HG03039 (cell line): ENCODE measurements at regions not wholly inside any gene's neighbourhood (a gene's known extent, or its start where the extent isn't known, plus 50 kb on each side); places are given as distances from the start of the nearest gene placed in this dataset.

Experiments
- ATAC-seq: cut with Tn5 transposase; IDR thresholded peaks from one replicate; pipeline ENCODE4 v1.9.1; 2021; ENCODE audit warnings: mild to moderate bottlenecking, moderate library complexity; ENCODE audit not compliant: unreplicated experiment

DNA sequence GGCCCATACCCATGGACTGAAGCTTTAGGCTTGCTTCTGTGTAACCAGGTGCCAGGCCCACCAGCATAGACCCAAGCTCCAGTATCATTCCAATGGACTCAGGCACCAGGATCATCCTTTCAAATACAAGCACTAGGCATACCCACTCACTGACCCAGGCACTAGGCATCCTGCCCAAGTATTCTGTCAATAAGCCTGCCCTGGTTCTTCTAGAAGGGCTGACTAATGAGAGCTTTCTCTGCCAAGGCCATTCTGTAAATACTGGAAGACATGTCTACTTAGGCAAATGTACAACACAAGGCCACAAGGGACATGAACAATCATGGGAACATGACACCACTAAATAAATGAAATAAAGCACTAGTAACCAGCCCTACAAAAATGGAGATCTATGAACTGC is 352.2 kb downstream of the FSCB start:
- no peak for ATAC-seq

GRCh38 chr14:44154446-44154845 is 352.6 kb downstream of the FSCB start:
- no peak for ATAC-seq

- no peak for ATAC-seq
These were observed 355.8 kb downstream of the FSCB start for GRCh38 chr14:44151130-44151820.

- no peak for ATAC-seq
These were observed 357.5 kb downstream of the FSCB start for GRCh38 chr14:44149597-44149996.

- no peak for ATAC-seq
These were observed 365.1 kb downstream of the FSCB start for GRCh38 chr14:44142006-44142405.

- ATAC-seq: no peak
These were observed 371.1 kb downstream of the FSCB start for GRCh38 chr14:44135972-44136371.

- no peak for ATAC-seq
These were observed 375.2 kb downstream of the FSCB start for GRCh38 chr14:44131861-44132260.

DNA sequence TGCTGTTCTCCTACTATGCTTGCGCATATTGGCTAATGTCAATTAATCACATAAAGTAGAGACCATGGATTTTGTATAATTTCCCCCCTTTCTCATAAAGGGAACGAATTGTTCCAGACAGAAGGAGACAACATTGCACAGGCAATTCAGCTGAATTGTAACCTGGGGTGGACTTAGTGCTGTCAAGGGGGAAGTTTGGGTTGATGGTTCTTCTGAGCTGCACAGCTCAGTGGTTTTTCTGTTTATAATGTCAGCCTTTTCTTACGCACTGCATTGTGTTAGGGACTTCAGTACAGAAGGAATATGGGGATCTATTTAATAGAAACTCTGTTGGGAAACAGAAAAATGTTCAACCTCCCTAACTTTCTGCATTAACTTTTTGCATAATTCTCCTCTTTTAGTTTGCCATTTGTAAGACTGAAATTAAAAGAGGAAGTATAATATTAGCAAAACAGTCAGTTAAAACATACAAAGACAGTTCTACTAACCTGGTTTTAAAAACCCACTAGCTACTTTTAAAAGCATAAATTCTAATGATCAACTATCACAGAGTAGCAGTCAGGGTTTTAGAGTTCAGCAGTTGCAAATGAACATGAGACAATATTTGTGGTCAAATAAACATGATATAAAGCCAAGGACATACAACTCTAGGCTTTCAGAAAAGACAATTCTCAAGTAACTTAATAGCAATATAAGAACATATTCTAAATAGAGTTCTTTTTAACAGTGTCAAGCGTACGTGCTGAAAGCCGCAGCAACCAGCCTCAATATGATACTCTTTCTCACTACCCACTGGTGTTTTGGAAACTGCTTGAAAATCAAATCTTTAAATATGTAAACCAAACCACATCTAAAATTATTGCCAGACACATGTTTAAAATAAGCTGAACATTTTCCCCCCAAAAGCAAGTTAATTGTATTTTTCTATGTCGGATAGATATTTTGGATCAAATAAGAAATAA is 393.0 kb downstream of the FSCB start:
- ATAC-seq: no peak

- ATAC-seq: no peak
These were observed 394.2 kb downstream of the FSCB start for GRCh38 chr14:44112774-44113460.

GRCh38 chr14:44109036-44109435 is 398.0 kb downstream of the FSCB start:
- ATAC-seq: no peak

DNA sequence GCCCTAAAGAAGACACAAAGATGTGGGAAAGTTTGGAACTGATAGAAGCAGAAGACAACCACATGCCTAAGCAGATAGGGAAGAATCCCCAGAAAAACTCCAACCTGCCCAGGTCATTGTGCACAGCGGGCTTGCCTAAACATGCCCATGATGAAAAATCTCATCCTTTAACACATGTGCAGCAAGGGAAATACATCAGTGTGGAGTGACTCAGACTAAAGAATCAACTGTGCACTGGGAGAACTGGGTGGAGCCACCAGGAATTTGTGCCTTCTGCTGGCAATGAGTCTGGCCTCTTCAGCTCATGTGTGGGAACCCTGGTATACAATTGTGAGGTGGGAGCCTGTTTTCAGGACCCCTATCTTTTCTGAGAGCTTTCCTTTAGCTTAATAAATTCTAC is 398.5 kb downstream of the FSCB start:
- no peak for ATAC-seq

DNA sequence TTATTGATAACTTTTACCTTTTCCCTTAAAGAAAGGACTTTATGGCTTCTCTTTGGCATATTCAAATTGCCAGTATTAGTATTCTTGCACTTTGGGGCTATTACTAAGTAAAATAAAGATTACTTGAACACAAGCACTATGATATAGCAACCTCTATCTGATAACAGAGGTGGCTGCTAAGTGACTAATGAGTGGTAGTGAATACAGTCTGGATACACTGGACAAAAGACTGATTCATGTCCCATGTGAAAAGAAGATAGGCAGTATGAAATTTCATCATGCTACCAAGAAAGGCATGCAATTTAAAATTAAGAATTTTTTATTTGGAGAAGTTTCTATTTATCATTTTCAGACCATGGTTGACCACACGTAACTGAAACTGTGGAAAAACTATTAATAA is 399.9 kb downstream of the FSCB start:
- no peak for ATAC-seq

DNA sequence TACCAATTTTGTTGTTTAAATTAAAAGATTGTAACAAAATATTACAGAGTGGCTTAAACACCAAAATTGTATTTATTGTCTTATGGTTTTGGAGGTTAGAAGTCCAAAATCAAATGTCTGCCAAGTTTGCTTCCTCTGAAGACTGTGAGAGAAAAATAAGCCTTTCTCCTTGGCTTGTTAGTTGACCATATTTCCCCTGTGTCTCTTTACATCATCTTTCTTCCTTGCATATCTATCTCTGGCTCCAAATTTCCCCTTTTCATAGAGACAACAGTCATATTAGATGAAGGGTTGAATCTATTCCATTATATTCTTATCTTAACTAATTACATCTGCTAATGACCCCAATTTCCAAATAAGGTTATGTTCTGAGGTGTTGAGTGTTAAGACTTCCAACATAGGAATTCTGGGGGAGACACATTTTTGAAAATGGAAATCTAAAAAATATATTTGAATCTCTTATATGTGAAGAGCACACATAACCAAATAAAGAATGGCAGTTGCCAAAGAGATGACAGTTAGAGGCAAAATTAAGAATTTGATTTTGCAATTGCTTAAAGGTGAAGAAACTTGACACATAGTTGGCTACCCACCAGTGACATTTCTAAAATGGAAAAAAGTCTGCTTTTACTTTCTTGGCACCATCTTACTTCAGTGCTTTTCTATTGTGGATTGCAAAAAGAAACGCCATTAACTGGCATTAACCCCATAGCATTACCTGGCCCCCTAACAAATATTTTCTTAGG is 407.2 kb downstream of the FSCB start:
- ATAC-seq: no peak

GRCh38 chr14:44081146-44081545 is 425.9 kb downstream of the FSCB start:
- no peak for ATAC-seq

DNA sequence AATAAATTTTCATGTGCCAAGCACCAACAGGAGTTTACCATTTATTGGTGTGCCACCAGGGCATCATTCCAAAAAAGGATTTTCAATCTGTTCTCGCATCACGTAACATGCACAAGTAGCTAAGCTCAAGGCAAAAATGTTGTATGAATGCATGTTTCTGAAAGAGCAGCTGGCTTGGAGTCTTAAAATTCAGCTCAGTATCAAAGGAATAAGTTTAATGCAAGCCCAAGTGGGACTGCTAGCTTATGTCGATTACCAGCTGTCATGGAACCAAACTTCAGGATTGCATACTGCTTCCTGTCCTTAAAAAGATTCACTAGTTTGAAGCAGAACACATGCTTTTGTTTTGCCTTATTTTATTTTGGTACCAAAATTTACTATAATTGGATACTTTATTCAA is 437.0 kb downstream of the FSCB start:
- ATAC-seq: no peak

DNA sequence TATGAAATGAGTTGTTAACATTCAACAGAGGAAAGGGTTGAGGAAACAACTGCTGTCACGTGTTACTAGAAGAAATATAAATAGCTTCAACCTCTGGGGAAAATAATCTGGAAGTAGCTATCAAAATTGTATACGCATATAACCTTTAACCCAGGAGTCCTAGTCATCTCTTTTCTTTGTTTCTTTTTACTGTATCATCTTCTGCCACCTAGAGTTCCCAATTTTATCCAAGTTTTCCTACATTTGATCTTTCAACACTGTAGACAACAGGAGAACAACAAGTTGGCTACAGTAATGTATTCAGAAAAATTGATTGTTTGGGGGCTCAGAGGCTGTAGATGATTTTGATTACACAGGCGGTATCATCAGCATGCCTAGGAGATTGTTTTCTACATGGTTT is 453.7 kb downstream of the FSCB start:
- no peak for ATAC-seq

DNA sequence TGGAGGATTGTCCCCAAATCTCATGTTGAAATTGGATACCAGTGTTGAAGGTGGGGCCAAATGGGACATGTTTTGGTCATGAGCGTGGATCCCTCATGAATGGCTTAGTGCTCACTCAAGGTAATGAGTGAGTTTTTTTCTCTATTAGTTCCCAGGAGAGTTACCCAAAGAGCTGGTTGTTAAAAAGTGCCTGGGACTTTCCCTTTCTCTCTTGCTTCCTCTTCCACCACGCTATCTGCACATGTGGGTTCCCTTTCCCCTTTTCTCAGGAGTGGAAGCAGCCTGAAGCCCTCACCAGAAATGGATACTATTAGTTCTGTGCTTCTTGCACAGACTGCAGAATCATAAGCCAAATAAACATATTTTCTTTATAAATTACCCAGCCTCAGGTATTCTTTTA is 465.4 kb downstream of the FSCB start:
- ATAC-seq: no peak

GRCh38 chr14:44040561-44040960 is 466.5 kb downstream of the FSCB start:
- no peak for ATAC-seq

DNA sequence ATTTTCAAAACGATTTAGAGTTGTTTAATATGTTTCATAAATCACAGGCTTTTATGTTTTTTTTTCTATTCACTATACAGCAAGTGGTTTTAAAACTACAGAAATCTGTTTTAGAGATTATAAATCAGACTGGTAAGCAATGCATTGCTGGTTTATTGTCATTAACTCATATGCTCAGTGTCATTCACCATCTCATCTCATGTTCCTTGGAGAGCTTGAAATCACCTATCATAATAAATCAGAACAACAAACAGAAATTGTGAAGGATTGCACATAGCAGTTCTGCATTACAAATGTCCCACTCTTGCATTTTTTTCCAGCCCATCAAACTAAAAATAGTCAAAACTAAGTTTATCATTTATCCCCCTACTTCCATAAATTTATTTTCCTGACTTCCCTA is 470.8 kb downstream of the FSCB start:
- ATAC-seq: no peak

- ATAC-seq: no peak
These were observed 471.4 kb downstream of the FSCB start for GRCh38 chr14:44035707-44036106.

DNA sequence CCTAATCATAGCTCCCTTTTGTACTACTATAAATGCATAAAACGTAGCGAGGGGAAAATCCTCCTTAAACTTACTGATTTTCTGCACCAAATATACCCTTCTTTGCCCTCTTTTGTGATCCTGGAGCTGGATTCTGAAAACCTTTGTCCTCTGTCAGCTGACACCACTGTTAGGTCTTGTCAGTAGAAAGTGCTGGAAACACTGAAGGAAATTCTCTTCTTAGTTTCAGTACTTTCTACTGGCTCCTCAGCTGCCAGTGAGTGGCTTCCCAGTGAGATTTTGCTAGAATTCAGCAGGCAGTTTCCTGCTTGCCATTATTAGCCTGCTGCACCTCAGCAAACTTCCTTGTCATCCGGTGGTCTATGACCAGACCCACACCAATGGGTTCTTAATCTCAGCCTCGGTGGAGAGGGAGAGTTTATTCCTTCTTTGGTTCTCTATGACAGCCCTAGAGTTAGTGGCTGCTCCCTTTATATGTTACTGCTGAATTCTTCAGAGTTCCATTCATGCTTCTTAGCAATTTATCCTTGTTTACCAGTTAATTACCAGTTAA is 476.2 kb downstream of the FSCB start:
- ATAC-seq: no peak
